AG08396 (cell line): ENCODE measurements at regions not wholly inside any gene's neighbourhood (a gene's known extent, or its start where the extent isn't known, plus 50 kb on each side); places are given as distances from the start of the nearest gene placed in this dataset.

Experiments
- DNase-seq: peaks from one replicate; pipeline ENCODE4 v3.0.0; 2012; ENCODE audit warnings: low spot score, mixed read lengths

DNA sequence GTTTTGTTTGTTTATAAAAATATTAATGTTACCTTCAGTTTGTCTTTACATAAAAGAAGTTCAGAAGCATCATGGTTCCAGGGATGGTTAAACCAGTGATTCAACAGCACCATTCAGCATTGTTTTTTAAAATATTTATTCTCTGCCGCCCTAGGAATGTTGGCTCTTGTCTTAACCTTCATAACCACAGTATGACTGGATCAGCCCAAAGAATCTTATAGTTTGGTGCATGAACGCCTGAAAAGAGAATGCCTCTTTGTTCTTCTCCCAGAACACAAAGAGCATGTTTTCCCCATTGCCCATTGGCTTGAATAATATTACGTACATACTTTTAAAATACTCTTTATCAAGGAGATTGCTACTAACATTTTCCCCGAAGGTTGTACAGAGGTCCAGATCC, 413.4 kb downstream of the ANXA1 start:
- DNase-seq: no peak

- no peak for DNase-seq
These were observed 414.3 kb downstream of the ANXA1 start for GRCh38 chr9:73565833-73566465.

DNA sequence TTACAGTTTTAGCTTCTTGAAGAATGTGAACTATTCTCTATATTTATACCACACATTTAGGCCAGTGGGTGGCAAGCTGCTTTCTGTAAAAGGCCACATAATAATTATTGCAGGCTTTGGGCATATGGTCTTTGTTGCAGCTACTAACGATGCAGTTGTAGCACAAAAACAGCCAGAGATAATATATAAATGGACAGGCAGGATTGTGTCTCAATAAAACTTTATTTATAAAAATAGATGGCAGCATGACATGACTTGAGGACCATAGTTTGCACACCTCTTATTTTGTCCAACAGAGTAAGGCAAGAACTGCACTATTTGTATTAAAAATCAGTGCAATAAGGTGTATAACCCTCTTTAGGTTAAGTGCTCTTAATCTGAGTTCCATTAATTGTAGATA, 415.0 kb downstream of the ANXA1 start:
- DNase-seq: no peak

DNA sequence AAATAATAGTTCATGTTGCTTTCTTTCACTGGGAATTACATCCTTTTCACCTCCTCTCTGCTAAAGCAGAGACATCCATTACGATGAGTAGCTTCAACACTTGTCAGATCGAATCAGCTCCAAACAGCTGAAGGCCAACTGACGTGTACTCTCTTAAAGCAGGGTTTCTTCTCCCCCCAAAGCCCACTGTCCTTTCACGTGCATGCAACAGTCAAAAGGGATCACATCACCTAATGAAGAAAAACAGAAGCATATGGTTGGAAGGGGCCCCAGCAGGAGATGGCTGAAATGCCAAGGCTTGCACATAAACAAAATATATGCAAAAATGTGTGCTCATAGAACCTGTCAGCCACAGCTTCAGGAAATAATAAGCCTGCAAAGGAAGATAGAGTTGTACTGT, 421.6 kb downstream of the ANXA1 start:
- no peak for DNase-seq

GRCh38 chr9:73575101-73576060, 423.7 kb downstream of the ANXA1 start:
- DNase-seq: no peak

DNA sequence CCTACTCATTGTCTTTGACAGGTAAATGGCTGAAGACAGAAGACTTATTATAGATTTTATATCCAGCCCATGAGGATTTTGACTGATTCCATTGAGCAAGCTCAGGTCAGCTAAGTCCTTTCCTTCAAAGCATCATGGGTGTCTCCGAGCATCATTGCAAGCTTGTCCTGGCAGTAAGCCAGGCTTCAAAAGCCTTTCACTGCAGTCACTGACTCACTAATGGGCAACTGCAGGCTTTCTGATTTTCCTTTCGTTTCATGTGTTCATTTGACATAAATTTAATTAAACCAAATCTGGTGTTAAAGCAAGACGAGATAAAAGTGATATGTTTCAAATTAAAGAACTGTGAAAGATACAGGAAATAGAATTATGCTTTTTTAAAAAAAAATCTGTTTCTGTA, 426.2 kb downstream of the ANXA1 start:
- no peak for DNase-seq

DNA sequence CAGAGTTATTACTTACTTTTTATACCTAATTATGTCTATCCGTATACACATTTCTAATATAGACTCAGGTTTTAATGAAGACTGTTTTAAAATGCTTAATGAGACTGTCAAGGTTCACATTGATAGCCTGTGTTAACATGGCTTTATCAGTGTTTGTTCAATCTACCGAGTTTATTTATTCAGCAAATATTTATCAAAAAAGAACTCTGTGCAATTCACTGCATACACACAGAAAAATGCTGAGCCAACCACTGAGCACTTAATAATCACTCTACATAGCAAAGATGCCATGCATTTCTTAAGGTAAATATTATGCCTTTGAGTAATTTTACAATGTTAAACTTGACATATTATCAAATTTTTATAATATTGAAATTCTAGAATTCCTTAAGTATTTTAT, 428.2 kb downstream of the ANXA1 start:
- DNase-seq: no peak

DNA sequence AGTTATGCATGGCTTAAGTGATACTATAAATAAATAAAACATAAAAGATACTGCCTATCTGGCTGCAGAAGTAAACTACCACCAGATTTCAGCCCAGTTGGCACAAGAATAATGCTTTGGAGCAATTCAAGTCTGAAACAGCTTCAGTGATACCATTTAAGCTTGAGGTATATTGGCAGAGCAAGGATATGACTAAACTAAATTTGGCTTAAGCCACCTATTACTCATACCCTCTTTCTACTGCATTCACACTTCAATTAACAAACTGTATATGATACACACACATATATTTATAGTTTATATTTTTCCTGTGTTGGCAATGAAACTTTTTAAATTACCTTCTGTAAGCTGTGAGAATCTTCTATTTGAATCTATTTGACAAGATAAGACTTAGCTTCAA, 431.9 kb downstream of the ANXA1 start:
- no peak for DNase-seq

GRCh38 chr9:73595036-73595545, 443.4 kb downstream of the ANXA1 start:
- DNase-seq: no peak

- DNase-seq: no peak
These were observed 444.7 kb downstream of the ANXA1 start for GRCh38 chr9:73596321-73596720.

- DNase-seq: no peak
These were observed 445.4 kb downstream of the ANXA1 start for GRCh38 chr9:73597039-73597438.

DNA sequence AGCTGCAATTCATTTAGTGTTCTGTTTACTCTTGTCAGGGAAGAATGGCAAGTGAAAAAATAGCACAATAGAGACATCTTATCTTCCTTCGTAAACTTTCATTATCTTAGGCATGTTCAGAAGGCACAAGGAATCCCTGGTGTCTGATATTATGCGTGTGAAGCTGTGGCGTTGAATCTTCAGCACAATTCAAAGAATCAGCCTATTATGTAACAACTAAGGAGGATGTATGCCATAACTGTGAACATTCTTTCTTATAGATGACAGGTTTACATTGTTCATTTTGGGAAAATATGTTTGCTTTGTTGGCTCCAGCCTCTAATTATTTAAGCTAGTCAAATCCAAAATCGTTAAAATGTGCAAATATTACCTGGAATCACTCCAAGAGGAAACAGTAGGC, 446.1 kb downstream of the ANXA1 start:
- DNase-seq: no peak

GRCh38 chr9:73609381-73609780, 457.7 kb downstream of the ANXA1 start:
- DNase-seq: no peak

GRCh38 chr9:73611032-73611431, 459.4 kb downstream of the ANXA1 start:
- DNase-seq: no peak

- DNase-seq: no peak
These were observed 461.5 kb downstream of the ANXA1 start for GRCh38 chr9:73613092-73613701.

DNA sequence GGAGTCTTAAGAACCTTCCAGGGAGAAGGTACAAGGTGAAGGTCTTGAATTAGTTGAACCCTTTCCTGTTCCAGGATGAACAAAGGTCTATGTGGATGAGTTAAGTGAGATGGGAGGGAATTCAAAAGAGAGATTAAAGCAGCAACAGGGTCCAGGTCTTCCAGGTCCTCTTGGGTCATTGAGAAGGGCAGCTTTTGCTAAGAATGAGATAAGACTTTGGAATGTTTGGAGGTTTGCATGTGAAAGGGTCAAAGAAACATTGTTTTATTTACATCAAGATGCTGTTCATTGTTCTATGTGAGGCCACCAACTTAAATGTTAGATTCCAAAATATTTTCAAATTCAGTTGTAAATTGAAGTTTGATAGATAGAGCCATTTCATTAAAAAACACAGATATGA, 463.9 kb downstream of the ANXA1 start:
- DNase-seq: no peak

- no peak for DNase-seq
These were observed 465.9 kb downstream of the ANXA1 start for GRCh38 chr9:73617586-73617985.

GRCh38 chr9:73640971-73641370, 489.3 kb downstream of the ANXA1 start:
- no peak for DNase-seq

DNA sequence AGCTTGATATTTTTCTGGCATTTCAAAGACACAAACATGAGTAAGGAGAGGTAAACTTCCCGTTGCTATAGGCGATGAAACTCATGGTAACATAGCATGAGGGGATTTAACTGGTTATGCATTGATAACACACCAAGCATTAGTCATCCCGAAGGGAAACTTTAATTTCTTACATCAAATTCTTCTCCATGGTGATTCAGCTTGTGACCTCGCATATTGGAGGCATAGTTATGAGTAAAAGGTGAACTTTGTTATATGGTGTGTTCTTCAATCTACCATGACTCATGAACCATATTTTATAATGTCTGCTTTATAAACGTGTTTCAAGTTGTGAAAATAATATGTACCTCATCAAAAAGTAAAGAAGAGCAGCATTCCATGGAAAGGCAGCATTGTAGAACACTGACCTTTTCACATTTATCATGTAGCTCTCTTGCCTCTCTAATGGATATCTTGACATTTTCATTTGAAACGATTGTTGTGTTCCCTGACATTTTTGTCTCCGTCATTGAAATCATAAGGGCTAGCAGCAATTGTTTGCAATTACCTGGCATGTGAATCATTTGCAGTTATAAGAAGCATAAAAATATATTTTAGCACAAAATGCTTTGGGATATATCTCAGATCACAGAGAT, 491.8 kb downstream of the ANXA1 start:
- no peak for DNase-seq

DNA sequence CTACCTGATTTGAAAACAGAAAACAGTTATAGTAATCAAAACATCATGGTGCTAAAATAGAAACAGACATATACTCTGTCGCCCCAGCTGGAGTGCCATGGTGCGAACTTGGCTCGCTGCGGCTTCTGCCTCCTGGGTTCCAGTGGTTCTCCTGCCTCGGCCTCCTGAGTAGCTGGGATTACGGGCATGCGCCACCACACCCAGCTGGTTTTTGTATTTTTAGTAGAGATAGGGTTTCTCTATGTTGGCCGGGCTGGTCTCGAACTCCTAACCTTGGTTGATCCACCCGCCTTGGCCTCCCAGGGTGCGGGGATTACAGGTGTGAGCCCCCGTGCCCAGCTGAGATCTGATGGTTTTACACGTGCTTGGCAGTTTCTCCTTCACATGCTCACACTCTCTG, 495.9 kb downstream of the ANXA1 start:
- DNase-seq: no peak

GRCh38 chr9:73649552-73649951, 497.9 kb downstream of the ANXA1 start:
- DNase-seq: no peak

GRCh38 chr9:73655363-73655762, 503.7 kb downstream of the ANXA1 start:
- no peak for DNase-seq
